Non-pigmented ciliary epithelial cell (primary cell): ENCODE measurements at regions not wholly inside any gene's neighbourhood (a gene's known extent, or its start where the extent isn't known, plus 50 kb on each side); places are given as distances from the start of the nearest gene placed in this dataset.
"Not testable (repeated sequence)": the region's sequence is repeated elsewhere in the genome, so short reads cannot be mapped to it uniquely, and the experiment has no call there.

Experiments
- DNase-seq: peaks from one replicate; pipeline ENCODE4 v3.0.0-alpha.2; 2010; ENCODE audit warnings: low read depth

DNA sequence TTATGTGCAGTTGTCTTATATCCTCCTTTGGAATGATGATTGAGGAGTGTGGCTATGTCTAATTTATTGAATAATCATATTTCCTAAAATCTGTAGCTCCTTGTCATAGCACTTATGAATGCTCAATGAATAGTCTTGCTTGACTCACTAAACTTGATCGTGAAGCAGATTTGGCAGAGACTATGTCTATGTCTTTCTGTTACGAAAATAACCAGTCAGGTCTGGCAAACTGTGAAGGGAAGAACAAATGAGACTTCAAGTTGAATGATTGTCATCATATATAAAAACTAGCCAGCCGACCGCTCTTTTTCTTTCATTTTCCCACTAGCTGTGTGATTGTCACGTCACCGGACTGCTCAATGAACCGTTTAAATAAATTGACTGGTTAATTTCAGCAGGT, 1303.9 kb upstream of the GJE1 start:
- DNase-seq: no peak

DNA sequence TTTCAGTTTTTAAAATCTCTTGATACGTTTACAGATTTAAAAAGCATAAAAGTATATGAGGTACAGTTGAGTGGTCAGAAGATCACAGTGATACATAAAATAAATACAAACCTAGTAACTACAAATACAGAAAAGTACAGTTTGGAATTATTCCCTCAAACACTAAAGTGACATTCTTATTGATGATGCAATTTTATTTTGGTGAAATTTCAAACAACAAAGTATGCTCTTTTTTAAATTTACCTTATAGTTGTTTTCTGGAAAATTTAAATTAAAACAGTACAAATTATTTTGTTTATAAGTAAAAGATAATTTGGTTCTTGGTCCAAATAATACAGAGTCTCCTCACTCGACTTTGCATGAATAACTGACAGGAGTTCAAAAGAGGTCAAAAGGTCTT, 1305.1 kb upstream of the GJE1 start:
- DNase-seq: no peak

DNA sequence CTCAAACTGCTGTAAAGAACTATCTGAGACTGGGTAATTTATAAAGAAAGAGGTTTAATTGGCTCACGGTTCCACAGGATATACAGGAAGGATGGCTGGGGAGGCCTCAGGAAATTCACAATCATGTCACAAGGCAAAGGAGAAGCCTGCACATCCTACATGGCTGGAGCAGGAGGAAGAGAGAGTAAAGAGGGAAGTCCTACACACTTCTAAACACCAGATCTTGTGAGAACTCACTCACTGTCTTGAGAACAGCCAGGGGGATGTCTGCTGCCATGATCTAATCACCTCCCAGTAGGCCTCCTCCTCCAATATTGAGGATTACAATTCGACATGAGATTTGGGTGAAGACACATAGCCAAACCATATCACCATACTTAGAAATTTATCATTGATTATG, 1307.0 kb upstream of the GJE1 start:
- no peak for DNase-seq

DNA sequence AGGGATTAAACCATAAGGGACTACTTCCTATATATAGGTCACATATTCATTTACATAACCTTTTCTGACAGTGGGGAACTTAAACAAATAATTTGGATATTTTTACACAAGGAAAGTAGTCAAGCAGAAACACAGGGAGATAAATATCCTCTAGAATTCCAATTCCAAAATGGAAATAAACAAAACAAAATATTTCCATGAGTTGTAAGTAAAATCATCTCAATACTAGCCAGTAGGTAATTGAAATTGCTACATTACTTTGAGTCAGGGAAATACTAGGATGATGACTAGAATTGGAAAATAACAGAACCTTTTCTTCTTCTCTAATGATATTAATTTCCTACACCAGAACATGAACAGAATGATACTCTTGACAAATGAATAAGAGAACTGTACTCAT, 1308.1 kb upstream of the GJE1 start:
- DNase-seq: no peak

DNA sequence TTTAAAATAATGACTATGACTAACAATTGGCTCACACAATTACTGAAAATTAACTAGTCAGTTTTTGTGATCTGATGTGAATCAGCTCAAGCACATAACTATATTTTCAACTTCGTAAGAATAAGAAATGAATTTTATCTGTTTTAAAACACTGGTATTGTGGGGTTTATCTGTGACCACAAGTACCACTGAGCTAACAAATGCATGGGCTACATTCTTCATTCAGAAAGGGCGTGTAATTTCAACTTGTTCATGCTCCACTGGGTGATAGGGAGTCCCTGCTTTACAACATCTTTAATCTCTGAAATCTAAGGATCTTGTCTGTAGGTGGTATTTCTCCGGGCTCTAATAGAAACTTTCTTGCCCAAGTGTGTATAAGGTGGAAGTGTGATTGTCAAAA, 1311.5 kb upstream of the GJE1 start:
- DNase-seq: no peak

DNA sequence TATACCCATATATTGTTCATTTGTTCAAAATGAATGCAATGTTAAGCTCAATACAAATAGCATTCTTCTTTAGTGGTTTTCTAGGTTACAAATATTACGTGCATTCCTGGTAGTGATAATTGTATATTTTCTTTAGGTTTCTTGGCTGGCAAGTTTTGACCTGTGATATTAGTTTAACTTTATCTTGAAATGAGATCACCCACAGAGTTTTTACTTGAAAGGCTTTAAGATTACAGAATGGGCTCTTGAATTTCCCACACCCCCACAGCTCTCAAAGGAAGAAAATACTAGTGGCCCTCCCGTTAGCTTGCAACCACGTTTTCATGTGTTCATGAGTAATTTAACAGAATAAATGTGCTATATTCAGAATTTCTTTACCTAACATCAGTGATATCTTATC, 1315.5 kb upstream of the GJE1 start:
- DNase-seq: no peak

DNA sequence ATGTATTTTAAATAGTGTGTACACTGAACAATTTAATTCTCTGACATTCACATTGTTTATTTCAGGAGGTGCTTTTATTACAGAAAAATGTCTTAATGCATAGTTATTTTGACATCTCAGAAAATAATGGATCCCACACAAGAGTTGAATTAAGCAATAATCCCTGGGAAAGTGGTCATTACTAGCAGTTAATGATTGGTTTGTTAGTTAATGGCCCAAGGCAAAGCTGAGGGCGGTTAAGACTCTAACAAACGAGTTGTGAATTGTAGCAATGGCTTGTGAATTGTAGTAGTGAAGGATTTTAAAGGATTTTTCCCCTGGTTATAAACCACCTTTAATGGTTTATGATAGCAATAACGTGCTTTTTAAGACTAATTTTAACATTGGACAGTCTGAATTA, 1316.0 kb upstream of the GJE1 start:
- DNase-seq: no peak

DNA sequence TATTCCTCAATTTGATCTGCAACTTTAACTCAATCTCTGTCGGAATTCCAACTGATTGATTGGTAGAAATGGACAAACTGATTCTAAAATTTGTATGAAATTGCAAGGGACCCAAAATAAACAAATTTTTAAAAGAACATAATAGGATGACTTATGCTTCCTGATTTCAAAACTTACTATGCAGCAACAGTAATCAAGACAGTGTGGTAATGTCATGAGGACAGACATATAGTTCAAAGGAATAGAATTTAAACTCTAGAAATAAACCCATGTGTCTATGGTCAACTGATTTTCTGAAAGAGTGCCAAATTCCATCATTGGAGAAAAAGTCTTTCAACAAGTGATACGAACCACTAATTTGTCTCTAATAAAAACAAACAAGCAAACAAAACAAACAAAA, 1320.1 kb upstream of the GJE1 start:
- no peak for DNase-seq

DNA sequence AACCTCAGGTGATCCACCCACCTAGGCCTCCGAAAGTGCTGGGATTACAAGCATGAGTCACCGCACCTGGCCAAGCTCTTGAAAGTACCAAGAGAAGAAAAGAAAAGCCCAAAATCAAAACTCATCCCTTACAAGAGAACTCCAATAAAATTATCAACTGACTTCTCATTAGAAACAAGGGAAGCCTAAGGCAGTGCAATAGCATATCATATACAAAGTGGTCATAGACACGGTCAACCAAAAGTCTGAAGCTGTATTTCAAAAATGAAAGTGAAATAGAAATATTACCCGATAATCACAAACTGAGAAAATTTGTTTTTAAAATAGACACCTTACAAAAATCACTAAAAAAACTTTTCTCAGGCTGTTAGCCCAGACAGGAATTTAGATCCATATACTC, 1321.1 kb upstream of the GJE1 start:
- no peak for DNase-seq

DNA sequence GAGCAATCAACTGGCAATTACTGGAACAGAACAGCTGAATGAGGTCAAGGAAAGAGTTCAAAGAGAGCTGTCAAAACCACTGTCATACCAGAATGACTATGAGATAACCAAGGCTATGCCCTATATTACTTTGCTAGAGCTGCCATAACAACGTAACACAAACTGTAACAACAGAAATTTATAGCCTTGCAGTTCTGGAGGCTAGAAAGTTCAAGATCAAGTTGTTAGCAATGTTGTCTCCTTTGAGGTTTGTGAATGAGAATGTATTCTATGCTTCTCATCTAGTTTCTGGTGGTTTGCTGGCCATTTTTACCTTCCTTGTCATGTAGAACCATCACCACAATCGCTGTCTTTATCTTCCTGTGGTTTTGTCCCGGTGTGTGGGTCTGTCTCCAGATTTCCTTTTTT, 1323.0 kb upstream of the GJE1 start:
- no peak for DNase-seq

DNA sequence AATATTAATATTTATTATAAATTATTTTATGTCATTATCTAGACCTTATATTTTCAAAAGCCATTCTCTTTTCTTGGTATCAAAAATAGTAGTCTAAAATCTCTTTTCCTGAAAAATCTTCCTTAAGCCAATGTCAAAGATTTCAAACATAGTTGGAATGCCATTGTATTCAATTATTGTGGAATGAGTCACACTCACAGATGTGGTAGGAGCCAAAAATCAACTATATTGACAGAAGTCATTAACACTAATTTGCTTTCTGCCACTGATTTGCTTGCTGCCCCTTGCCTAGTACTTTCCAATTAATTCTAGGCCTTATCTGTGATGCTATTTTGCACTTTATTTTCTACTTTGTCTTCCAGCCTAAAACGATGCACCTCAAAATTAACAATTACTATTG, 1326.3 kb upstream of the GJE1 start:
- DNase-seq: no peak

DNA sequence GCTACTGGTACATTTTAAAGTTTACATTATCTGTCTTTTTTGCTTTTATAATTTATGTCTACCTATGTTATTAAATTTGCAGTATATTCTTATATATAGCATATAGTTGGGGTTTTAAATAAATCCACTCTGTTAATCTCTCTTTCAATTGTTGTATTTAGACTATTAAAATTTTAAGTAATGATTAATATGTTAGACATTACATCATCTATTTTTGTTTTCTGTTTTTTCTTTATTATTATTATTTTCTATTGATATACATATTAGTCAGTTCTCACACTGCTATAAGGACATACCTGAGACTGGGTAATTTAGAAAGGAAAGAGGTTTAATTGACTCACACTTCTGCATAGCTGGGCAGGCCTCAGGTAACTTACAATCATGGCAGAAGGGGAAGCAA, 1338.2 kb upstream of the GJE1 start:
- no peak for DNase-seq

DNA sequence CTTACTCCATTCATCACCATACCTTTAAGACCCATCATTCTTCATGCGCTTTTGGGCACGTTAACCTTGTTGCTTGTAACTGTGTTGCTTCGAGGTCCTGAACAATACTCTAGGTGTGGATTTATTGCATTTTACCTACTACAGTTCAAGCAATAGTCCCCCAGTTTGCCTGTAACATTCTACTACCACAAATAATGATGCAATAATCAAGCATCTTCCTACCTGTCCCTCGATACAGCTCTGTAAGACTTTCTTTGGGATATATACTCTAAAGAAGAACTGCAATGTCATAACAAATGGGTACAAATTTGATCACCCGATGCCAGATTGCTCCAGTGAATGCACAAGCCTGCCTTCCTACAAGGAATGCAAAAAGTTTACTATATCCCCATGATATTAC, 1342.6 kb upstream of the GJE1 start:
- no peak for DNase-seq

DNA sequence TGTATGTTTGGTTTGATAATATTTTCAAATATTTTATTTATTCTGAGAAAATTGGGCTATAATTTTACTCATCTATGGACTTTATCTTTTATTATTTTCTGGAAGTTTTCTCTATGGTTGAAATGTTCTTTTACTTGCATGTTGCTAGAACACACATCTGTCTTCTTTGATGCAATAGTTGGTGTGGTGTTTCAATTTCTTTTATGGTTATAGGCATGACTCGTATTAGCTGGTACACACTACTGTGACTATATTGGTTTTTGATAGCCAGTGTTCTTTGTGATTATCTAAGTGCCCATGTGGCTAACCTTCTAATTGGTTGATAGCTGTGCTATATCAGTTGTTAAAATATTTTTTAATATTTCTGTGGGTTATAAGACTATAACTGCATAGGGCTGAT, 1343.3 kb upstream of the GJE1 start:
- DNase-seq: no peak

DNA sequence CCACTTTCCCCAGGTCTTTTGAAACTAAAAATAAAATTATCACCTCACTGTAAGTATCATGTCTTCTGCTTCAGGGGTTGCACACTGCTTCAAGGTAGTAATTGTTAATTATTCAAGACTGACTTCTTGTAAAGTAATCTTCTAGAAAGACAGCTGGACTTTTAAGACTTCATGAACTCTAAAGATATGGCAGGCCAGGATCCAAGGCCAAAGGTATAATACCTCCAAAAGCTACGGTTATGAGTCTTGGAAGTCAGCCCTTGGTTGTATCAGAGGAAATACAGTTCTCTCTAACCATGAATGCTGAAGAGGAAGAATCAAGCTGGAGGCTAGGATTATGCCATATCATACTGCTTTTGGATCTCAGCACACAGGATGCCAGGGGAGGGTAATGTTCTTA, 1346.8 kb upstream of the GJE1 start:
- DNase-seq: no peak

DNA sequence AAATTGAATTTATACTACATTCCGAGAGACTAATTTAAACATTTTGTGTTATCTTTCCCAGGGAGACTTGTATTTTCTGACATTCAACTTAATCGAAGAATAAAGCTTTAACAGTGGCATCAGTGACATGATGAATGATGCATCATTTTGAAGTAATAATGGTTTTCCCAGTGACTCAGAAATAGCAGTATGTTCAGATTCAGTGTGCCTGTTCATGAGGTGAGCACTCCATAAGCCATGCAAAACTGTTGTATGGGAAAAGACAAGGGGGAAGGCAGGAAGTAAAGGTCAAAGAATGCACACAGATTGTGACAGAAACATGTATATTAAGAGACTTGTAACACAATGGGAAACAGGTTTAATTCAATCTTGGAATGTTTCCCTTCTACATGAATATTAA, 1348.2 kb upstream of the GJE1 start:
- DNase-seq: no peak

DNA sequence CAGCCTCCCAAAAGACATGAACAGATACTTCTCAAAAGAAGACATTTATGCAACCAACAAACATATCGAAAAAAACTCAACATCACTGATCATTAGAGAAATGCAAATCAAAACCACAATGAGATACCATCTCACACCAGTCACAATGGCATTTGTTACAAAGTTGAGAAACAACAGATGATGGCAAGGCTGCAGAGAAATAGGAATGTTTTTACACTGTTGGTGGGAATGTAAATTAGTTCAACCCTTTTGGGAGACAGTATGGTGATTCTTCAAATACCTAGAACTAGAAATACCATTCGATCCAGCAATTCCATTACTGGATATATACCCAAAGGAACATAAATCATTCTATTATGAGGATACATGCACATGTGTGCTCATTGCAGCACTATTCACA, 1349.2 kb upstream of the GJE1 start:
- not testable (repeated sequence) for DNase-seq

DNA sequence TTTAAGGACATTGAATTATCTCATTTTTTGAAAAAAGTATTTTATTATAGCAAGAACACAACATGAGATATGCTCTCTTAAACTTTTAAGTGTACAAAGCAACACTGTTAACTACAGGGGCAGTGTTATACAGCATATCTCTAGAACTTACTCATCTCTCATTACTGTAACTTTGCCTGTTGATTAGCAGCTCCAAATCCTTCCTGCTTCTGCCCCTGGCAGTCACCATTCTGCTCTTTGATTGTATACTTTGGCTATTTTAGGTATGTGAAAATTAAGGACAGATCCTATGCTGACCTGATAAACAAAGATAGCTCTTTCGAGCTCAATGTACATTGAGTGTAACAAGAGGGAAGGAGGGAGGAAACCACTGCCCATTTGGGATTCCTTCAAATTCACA, 1349.8 kb upstream of the GJE1 start:
- no peak for DNase-seq

DNA sequence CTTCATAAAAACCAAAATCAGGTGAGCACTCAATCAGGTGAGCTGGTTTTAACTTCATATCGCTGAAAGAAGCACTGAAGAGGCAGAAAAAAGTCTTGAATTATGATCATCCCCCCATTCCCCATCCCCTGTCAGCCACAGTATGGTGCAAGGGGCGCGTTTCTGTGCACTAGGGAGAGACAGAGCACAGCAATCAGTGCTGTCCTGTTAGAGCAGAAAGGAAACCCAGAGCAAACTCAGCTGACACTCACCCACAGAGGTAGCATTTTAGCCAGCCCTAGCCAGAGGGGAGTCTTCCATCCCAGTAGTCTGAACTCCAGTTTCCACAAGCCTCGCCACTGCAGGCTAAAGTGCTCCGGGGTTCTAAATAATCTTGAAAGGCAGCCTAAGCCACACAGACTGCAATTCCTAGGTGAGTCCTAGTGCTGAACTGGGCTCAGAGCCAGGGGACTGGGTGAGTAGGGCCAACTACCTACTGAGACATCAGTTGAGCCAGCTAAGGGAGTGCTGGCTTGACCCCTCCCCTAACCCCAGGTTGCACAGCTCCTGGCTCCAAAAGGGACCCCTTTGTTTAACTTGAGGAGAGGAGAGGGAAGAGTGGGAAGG, 1352.6 kb upstream of the GJE1 start:
- no peak for DNase-seq

DNA sequence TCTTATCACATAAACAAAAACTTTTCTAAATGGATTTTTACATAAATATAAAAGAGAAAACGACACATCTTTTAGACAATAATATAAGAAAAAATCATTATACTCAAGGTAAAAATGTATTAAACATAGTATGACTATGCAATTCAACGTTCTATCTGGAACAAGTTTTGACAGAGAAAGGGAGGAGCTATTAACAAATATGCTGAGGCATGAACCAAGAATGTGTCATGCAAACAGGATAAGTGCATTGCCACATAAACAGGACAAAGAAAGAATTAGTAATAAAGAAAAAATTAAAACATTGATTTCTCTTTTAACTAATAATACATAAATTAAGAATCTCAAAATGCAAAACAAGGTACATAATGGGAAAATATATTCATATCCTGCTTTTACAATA, 1353.4 kb upstream of the GJE1 start:
- DNase-seq: peak; percentile 32

DNA sequence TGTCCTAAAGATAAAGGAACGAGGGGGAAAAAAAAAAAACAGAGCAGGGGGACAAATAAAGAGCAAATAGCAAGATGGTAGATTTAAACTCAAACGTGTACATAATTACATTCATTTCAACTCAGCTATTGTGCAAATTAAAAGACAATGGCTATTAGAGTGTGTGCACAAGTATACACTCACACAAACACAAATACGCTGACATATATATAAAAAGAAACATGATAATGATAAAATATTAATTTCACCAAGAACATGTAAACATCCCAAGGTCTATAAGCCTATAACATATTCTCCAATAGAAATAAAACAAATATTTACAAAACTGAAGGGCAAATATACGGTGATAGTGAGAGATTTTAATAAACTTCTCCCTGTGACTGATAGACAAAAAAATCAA, 1354.9 kb upstream of the GJE1 start:
- DNase-seq: no peak

DNA sequence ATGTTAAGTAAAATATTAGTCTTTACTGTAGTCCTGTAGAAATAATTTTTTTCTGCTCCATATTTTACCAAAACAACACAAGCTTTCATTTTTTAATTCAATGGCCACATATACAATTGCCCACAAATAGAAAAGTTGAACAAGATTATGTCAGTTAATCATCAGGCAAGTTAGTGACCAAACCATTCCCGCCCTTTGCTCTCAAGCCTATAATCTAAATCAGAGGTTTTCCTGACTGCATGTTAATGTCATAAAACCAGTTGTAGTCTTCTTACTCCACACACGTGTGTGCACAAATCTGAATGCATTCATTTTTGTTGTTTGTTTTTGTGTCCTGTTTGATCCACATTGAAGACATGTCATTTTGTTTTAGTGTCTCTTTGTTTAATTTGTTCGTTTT, 1357.7 kb upstream of the GJE1 start:
- DNase-seq: no peak

DNA sequence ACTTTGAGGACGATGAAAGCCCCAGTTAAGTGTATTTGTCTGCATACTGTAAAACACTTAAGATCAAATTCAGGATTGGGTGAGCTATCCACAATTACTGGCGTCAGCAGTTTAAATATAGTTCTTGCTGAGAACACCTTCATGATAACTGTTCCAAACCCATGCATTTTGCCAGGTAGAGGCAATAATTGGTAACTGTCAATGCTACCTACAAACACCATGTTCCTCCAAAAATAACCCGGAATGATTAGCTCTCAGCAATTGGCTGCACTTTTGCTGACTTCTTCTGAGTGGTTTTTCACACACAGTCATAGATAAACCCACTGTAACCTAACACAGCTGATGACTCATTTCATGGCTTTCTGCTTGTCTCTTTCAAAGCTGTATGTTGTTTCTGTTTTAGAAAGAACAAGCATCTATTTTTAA, 1358.6 kb upstream of the GJE1 start:
- peak; percentile 81 for DNase-seq

DNA sequence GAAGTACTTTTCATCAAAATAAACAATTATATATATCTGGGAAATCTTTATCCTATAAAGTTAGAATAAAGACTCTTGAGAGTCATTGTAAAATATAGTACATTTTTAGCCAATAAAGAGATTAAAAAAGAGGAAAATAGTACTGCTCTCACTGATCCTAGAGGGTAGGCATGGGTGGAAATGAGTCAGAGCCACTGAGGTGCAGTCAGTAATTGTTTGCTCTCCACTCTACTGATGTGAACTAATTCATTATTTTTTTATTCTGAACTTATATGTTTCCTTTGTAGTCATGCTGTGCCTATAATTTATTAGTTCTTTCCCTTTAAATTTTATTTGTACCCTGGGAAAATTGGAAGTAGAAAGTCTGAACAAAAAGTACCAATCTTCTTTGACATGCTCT, 1359.4 kb upstream of the GJE1 start:
- peak; percentile 13 for DNase-seq

DNA sequence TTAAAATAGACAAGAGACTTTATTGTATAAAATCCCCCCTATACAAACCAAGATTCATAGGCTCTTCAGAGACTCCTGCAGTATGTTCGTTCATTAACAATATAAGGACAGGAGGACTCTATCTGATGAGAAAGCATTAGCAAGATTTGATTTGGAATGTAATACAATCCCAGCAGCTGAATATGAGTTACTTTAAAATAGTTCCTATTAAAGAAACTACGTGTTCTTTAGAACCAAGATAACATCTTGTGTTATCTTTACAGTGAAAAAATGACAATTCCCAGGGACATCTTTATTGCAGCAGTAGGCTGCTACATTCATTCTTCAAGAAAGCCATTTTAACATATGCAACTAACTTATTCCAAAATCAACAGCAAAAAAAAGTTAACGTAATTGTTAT, 1360.1 kb upstream of the GJE1 start:
- no peak for DNase-seq
